Muscle layer of duodenum (tissue), 2 donors: ENCODE measurements at regions not wholly inside any gene's neighbourhood (a gene's known extent, or its start where the extent isn't known, plus 50 kb on each side); places are given as distances from the start of the nearest gene placed in this dataset.

ENCODE experiments used
- H3K27ac ChIP-seq: one replicate; pipeline ENCODE4 v1.7.0; 2013; ENCODE audit warnings: mild to moderate bottlenecking, low read length
- H3K27me3 ChIP-seq: one replicate; pipeline ENCODE4 v1.7.0; 2013; ENCODE audit warnings: low read depth, mild to moderate bottlenecking, control low read depth, low read length
- H3K36me3 ChIP-seq, 2 donors: one replicate each; pipeline ENCODE4 v1.7.0; 2013; ENCODE audit warnings: low read length in 2 of 2, control low read depth in 1 of 2, mild to moderate bottlenecking in 1 of 2; ENCODE audit not compliant: insufficient read depth in 2 of 2, control insufficient read depth in 1 of 2
- H3K4me1 ChIP-seq, 2 donors: one replicate each; pipeline ENCODE4 v1.7.0; 2013; ENCODE audit warnings: low read length in 2 of 2, mild to moderate bottlenecking in 2 of 2, control low read depth in 1 of 2, moderate library complexity in 1 of 2; ENCODE audit not compliant: insufficient read depth in 2 of 2, control insufficient read depth in 1 of 2
- H3K4me3 ChIP-seq, 2 donors: one replicate each; pipeline ENCODE4 v1.7.0; 2013; ENCODE audit warnings: low read length in 2 of 2, low read depth in 1 of 2, mild to moderate bottlenecking in 1 of 2
- H3K9me3 ChIP-seq, 2 donors: one replicate each; pipeline ENCODE4 v1.7.0; 2013; ENCODE audit warnings: low read length in 2 of 2, control low read depth in 1 of 2, mild to moderate bottlenecking in 1 of 2; ENCODE audit not compliant: control insufficient read depth in 1 of 2
- donor health status: healthy.

DNA sequence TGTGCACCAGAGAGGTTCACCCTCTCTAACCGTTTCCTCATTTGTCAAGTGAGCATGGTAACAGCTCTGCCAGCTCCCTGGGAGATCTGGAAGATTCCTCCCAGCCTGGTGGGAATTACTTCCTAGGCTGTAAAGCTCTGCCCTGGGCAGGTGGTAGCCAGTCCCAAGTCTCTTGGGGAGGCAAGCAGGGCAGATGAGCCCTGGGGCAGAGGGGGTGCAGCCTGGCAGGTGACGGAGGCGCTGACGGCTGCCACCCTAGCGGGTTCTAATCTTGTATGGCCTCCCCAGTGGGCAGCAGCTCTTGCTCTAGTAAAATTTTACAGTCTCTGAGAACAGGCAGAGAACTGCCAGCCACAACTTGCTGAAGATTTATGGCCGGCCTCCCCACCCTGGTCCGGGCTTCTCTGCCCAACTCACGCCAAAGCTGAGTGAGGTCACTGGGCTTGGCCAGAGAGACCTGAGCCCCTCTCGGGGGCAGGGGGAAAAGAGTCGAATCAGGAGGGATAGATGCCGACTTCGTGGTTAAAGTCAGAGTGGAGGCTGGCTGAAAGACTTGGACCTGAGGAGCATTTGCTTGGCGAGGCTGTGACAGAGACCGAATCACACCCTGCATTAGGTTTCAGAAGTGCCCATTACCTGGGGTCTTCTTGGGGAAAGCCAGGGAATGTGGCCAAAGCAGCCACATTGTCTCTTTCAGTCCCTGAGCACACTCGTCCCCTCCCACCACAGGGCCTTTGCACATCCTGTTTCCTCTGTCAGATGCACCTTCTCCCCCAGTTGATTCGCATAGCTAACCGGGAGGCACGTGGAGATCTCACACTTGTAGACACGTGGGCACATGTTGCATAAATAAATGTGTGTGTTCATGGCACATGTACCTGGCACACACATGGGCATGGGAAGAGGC is 188.2 kb downstream of the MN1 start:
- Histone ChIP-seq H3K36me3 (no peaks in the 10 kb centered on the region), H3K27me3 (peaks cover 16% of the 10 kb centered on the region), H3K4me1 (peaks cover 0 to 7% of the 10 kb centered on the region in 2 donors), H3K4me3 (no peak overlapping the region), H3K27ac (no peak overlapping the region), H3K9me3 (no peaks in the 10 kb centered on the region)

DNA sequence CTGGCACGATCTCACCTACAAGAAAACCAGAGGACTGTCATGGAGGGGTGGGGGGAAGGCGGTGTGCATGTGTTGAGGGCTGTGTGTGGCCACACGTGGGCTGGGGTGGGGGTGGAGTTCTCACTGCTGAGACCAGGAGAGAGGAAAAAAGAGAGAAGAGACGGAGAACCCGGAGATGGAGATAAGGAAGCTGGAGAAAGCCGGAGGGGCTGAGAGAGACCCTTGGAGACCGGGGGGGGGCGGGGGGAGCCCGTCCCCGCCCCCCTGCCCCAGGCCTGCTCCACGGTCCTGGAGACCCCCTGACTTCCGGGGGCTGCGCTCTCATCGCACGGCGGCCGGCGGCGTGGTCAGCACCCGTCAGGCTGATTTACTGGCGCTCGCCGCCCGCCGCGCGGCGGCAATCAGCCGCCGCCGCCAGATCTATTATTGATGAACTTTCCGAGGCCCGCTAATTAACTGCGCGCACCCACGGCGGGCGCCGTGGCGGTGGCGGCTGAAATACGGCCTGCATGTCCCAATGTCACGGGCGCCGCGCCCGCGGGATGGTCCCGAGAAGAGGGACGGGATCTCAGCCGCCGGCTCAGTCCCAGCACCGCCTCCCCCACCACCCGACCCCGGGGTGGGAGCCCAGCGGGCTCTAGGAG is 187.4 kb downstream of the MN1 start:
- Histone ChIP-seq H3K36me3 (no peaks in the 10 kb centered on the region), H3K27ac (no peak overlapping the region), H3K4me3 (peak overlapping the region in 1 of 2 donors; percentile 59), H3K27me3 (peaks cover 16% of the 10 kb centered on the region), H3K4me1 (peaks cover 0 to 7% of the 10 kb centered on the region in 2 donors), H3K9me3 (peaks cover 0 to 3% of the 10 kb centered on the region in 2 donors)

DNA sequence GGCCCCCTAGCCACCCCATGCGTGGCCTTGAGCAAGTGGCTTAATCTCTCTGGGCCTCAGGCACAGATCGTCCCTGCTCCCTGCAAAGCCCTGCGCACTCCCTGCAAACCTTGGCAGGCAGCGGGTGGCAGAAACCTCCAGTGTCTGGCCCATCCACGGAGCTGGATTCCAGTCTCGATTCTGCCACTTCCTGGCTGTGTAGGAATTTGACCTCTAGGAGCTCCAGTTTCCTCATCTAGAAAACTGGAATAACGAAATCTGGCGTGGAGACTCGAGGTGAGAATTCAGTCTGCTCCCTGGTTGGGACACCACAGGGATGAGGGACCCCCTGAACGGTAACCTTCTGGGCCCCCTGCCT is 186.9 kb downstream of the MN1 start:
- Histone ChIP-seq H3K4me3 (peak overlapping the region in 1 of 2 donors; percentile 59), H3K27me3 (peaks cover 16% of the 10 kb centered on the region), H3K36me3 (no peaks in the 10 kb centered on the region), H3K27ac (no peak overlapping the region), H3K9me3 (peaks cover 0 to 7% of the 10 kb centered on the region in 2 donors), H3K4me1 (peaks cover 0 to 7% of the 10 kb centered on the region in 2 donors)

DNA sequence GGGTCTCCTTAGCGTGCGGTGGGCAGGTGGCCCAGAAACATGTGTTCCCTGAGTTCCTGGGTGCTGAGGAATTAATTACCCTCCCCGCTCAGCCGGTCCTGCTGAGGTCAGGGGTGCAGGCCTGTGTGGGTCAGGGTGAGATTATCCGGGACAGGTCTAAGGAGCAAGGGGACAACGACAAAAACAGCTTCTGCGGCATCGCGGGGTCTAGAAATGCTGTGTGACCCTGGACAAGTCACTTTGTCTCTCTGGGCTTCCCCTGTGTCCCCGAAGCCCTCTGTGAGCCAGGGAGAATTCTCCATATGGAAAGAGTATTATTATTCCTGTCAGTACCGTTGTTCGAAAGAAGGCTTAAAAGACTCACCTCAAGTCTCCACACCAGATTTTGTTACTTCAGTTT is 186.1 kb downstream of the MN1 start:
- Histone ChIP-seq H3K27ac (no peak overlapping the region), H3K4me3 (no peak overlapping the region), H3K4me1 (peaks cover 0 to 7% of the 10 kb centered on the region in 2 donors), H3K27me3 (peaks cover 16% of the 10 kb centered on the region), H3K36me3 (no peaks in the 10 kb centered on the region), H3K9me3 (peaks cover 0 to 11% of the 10 kb centered on the region in 2 donors)

DNA sequence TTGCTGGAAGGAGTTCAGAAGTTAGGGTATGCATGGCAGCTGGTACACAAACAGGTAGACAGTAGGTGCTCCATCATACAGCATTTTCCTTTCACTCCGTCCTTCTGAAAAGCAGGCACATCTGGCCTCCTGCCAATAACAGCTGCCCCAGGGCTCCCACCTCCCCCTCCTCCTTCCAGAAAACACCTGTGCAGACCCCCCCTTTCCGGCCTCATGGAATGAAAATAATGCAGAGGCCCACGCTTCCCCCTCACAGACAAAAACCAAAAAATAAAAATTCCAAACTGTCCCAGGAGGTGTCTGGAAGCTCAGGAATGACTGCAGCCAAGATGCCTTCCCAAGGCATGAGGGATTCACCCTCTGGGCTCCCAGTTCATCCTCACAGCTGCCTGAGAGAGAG is 185.5 kb downstream of the MN1 start:
- H3K4me1 ChIP-seq, result peaks cover 0 to 7% of the 10 kb centered on the region in 2 donors
- no peaks in the 10 kb centered on the region for H3K36me3 ChIP-seq
- no peak overlapping the region for H3K27ac ChIP-seq
- no peak overlapping the region for H3K4me3 ChIP-seq
- H3K27me3 ChIP-seq, result peaks cover 16% of the 10 kb centered on the region
- H3K9me3 ChIP-seq, result peaks cover 0 to 11% of the 10 kb centered on the region in 2 donors

DNA sequence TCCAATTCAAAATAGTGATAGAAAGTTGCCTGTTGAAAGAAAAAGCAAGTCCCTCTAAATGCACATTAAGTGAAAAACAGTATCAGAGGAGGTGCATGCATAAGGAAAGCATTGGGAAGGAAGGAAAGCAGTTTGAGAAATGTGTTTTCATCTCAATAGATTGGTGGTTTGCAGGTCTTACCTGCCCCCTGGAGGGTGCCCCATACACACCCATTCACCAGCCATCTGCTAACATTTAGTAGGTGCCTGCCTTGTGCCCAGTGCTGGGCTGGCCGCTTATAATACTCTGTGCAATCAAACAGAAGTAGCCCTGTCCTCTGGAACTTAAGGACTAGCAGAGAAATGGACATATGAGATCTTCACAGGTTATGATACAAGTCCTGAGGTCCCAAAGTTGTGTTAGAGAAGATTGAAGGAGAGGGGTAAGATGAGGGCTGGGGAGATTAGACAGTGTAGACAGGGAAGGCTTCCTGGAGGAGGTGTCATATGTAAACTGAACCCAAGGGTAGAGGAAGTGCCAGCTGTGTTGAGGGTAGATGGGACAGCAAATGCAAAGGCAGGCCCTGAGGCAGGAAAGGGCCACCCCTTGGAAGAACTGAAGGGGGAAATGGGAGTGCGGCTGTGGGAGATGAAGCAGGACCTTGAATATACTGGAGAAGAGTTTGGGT is 184.2 kb downstream of the MN1 start:
- Histone ChIP-seq H3K27ac (no peak overlapping the region), H3K4me1 (peaks cover 0 to 7% of the 10 kb centered on the region in 2 donors), H3K27me3 (peaks cover 16% of the 10 kb centered on the region), H3K36me3 (no peaks in the 10 kb centered on the region), H3K4me3 (no peak overlapping the region), H3K9me3 (peaks cover 0 to 11% of the 10 kb centered on the region in 2 donors)

DNA sequence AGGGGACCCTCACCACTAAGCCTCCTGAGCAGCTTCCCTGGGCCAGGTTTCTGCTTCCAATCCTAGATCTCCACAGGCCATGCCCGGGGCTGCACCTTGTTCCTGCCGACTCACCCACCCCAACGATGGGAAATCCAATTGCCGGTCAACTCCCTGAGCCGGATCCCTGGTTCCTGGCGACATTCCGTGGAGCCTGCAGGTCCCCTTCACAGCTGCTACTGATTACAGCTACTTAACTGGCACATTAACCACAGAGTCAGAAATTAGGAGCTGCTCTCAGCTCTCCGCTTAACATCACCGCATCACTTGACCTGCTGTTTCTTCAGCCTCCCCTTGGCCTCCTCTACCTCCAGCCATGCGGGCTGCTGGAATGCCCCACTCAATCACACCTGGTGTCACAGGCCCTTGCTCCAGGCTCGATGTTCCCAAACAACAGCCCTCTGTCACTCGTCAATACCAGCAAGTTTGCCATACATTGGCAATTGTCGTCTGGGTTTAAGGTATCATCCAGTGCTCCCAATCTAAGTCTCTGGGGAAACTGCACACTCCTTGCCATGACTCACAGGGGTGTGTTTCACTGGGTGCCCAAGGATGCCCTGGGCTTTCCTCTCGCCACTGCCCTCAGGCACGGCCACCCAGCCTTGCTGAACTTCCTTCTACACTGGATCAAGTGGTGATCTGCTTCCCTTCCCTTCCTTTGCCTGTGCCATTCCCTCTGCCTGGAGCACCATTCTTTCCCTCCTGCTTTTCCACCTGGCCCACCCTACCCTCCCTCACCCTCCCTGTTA is 181.0 kb downstream of the MN1 start:
- Histone ChIP-seq H3K9me3 (peaks cover 0 to 11% of the 10 kb centered on the region in 2 donors), H3K27me3 (no peaks in the 10 kb centered on the region), H3K4me3 (no peak overlapping the region), H3K27ac (no peak overlapping the region), H3K36me3 (no peaks in the 10 kb centered on the region), H3K4me1 (no peaks in the 10 kb centered on the region)

DNA sequence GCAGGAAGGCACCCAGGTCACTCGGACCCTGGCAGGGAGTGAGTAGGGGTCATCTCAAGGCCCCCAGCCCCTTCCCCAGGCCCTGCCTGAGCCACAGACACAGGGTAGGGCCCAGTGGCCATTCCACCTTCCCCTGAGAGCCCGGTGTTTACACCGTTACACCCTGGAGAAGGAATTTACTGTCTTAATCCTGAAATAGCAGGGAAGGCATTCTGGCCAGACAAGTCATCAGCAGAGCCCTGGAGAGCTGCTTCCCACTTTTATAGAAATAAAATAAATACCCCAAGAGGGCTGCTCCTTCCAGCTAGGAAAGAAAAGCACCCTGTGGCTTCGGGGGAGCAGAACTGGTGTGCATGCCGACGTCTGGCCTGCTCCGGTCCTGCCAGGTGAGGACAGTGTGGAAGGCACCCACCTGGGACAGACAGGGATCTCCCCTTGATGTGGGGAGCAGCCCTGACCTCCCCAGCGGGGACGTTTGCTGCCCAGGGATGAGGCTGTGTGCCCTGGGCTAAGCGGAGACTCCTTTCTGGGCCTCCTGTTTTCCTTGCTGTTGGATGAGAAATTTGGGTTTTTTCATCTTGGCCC is 180.0 kb downstream of the MN1 start:
- H3K4me1 ChIP-seq, result no peaks in the 10 kb centered on the region
- H3K9me3 ChIP-seq, result peaks cover 0 to 11% of the 10 kb centered on the region in 2 donors
- H3K4me3 ChIP-seq, result no peak overlapping the region
- H3K27me3 ChIP-seq, result no peaks in the 10 kb centered on the region
- H3K36me3 ChIP-seq, result no peaks in the 10 kb centered on the region
- H3K27ac ChIP-seq, result no peak overlapping the region

DNA sequence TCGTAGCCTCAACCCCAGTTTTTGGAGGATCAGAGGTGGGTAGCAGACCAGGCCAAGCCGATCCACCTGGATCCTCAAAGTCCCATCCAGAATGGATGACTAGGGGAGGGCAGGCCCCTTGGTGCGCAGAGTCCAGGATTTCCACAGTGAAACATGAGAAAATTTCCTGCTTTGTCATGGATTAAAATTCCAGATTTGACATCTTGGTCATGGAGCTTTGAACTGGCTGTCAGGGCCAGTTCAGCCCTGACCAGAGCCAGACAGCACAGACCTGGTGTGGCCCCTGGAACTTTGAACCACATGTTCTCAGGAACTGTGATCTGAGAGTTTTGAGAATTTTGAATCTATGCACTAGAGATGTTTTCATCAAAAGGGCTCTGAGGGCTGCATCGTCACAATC is 177.5 kb downstream of the MN1 start:
- H3K9me3 ChIP-seq, result peaks cover 0 to 10% of the 10 kb centered on the region in 2 donors
- H3K4me3 ChIP-seq, result no peak overlapping the region
- no peaks in the 10 kb centered on the region for H3K36me3 ChIP-seq
- H3K4me1 ChIP-seq, result no peaks in the 10 kb centered on the region
- H3K27me3 ChIP-seq, result no peaks in the 10 kb centered on the region
- H3K27ac ChIP-seq, result no peak overlapping the region

DNA sequence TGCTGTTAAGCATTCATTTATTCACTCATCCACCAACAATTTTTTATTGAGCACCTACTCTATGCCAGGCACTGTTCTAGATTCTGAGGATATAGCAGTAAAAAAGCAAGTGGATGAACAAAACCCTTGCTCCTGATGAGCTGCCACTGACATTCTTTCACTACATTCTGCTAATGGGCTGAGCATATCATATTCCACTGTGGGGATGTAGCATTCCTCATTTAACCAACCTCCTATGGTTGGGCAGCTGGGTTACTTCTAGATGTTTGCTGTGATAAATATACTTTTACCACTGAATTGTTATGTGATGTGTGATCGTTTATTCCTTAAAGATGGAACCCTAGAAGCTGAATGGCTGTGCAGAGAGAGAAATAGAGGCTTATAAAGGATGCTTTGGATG is 176.9 kb downstream of the MN1 start:
- peaks cover 0 to 3% of the 10 kb centered on the region in 2 donors for H3K9me3 ChIP-seq
- no peaks in the 10 kb centered on the region for H3K4me1 ChIP-seq
- H3K27ac ChIP-seq, result no peak overlapping the region
- H3K4me3 ChIP-seq, result no peak overlapping the region
- H3K36me3 ChIP-seq, result no peaks in the 10 kb centered on the region
- H3K27me3 ChIP-seq, result no peaks in the 10 kb centered on the region
